GM21737 (cell line): ENCODE measurements at regions not wholly inside any gene's neighbourhood (a gene's known extent, or its start where the extent isn't known, plus 50 kb on each side); places are given as distances from the start of the nearest gene placed in this dataset.
"Not testable (repeated sequence)": the region's sequence is repeated elsewhere in the genome, so short reads cannot be mapped to it uniquely, and the experiment has no call there.

Experiments used
- ATAC-seq: cut with Tn5 transposase; IDR thresholded peaks from one replicate; pipeline ENCODE4 v1.9.1; 2021; ENCODE audit warnings: mild to moderate bottlenecking, moderate library complexity; ENCODE audit not compliant: unreplicated experiment

- ATAC-seq: no peak
Measured at GRCh38 chr12:44457465-44457864, 418.6 kb downstream of the NELL2 start.

- ATAC-seq: not testable (repeated sequence)
Measured at GRCh38 chr12:44454959-44455358, 421.2 kb downstream of the NELL2 start.

- no peak for ATAC-seq
Measured at GRCh38 chr12:44446181-44446580, 429.9 kb downstream of the NELL2 start.

GRCh38 chr12:44441155-44441554 lies 435.0 kb downstream of the NELL2 start:
- peak; percentile 51 for ATAC-seq
